LoVo (cell line): ENCODE measurements at regions not wholly inside any gene's neighbourhood (a gene's known extent, or its start where the extent isn't known, plus 50 kb on each side); places are given as distances from the start of the nearest gene placed in this dataset.

Source experiments
- DNase-seq: peaks from one replicate; pipeline ENCODE4 v3.0.0-alpha.2; 2016; ENCODE audit warnings: low spot score

GRCh38 chr5:67297376-67297775, 100.8 kb upstream of the CD180 start:
- no peak for DNase-seq

DNA sequence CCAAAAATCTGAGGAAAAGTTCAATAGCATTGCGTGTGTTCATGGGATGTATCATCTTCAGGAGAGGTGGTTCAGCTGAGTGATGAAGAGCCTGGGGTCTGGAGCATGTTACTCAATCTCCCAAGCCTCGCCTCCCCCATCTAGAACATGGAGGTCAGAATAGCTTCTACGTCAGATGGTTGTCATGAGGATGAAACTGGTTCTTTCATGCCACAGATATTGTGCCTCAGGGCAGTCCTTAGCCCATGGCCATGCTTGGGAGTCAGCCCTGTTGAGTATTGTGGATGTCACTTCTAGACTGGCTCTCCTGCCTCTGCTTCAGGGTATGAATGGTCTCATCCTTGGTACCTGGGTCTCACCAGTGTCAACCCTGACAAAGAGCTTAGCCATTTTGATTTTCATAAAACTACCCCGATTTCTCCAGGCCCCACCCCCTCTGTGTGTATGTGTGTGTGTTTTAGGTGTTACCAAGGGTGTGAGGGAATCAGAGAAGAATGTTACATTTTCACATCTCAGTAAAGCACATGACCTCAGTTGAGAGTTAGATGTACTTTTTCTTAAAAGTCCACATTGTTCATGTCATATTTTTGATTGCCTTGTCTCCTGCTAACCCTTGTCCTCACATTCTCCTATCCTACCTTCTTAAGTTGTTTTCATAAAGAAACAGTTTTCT, 97.8 kb upstream of the CD180 start:
- DNase-seq: no peak

DNA sequence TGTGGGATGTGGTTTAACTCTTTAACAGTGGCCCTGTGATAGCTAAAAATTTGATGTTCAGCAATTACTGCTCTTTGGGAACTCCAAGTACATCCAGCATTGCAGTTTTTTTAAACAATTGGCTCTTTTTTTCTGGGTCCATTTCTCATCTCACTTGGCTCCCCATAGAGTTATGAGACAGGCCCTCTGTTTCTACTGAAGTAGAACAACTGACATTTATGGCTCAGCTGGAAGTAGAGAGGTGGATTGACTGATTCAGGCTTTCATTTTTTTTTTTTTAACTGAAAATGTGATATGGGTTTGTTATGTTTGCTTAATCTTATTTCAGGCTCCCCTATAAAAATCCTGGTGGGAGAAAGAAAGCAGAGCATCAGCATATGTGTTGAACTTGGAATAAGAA, 96.6 kb upstream of the CD180 start:
- DNase-seq: no peak

DNA sequence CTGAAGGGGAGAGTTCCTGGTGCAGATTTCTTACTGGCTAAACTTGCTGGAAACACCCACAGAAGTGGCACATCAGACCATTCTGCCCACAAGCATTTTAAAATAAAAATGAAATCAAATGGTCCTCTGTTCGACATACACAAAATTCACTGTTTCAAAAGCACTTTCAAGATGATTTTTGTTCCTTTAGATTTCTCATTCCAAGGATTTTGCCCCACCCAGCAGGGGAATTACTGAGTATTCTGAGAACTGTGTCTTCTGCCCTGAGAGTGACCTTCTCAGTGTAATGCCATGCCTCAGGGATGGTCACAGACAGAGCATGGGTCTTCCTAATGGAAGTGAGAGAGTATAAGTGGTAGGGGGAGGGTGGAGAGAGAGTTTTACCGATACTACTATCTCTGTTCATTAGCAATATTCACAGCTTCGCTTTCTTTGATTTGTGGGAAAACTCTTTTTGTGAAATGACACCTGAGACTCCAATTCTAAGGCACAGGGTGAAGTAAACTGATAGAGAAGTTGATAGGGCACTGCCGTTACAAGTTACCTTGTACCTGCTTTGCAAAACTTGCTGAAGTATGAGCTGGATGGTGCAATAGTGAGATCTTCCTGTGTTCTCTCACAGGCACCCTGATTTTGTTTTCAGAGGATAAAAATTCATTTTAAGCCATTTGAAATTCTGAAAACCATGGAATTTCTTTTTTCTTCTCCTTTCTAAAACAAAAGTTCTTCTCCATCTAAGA, 95.8 kb upstream of the CD180 start:
- DNase-seq: no peak

DNA sequence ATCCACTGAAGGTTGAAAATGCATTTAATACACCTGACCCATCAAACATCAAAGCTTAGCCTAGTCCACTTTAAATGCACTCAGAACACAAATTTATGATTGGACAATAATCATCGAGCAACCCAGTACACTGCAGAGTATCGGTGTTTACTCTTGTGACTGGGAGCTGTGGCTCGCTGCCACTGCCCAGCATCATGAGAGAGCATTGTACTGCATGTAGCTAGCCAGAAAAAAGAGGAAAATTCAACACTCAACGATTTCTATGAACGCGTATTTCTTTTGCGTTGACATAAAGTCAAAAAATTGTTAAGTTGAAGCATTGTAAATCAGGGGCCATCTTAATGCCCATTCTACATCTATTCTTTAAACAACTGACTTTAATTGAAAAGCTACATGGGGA, 95.1 kb upstream of the CD180 start:
- DNase-seq: no peak

- DNase-seq: no peak
These were observed 94.5 kb upstream of the CD180 start for GRCh38 chr5:67291066-67291465.

- no peak for DNase-seq
These were observed 94.1 kb upstream of the CD180 start for GRCh38 chr5:67290655-67291054.

DNA sequence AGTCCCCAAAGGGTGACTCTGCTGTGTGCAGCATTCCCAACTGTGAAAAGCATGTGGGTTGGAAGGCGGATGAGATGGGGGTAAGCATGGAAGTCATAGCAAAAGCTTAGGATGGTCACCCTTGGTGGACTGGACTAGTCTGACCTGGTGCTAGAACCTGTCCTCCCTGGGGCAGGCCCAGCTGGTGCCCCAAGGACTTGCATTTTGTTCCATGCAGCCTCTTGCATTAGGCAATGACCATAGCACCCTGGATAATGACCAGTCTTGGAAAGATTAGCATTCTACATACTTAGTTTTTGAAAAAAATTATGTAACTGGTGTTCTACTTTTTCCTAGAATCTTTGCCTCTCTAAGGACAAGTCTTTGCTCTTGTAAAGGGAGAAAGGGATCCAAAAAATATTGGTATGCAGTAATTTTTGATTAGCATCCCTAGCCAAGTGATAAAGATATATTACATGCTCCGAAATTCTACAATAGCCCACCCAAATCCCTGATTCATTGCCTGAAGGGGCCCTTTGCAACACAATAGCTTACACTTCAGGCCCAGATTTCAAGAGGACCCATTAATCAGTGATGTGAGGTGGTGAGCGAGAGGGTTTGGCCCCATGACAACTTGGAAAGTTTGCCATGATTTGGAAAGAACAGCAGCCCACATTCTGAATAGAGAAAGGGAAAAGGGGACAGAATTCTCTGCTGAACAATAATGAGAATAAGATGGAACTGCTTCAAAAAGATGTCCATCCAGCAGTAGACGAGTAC, 93.3 kb upstream of the CD180 start:
- DNase-seq: no peak

- no peak for DNase-seq
These were observed 91.1 kb upstream of the CD180 start for GRCh38 chr5:67287510-67288268.

DNA sequence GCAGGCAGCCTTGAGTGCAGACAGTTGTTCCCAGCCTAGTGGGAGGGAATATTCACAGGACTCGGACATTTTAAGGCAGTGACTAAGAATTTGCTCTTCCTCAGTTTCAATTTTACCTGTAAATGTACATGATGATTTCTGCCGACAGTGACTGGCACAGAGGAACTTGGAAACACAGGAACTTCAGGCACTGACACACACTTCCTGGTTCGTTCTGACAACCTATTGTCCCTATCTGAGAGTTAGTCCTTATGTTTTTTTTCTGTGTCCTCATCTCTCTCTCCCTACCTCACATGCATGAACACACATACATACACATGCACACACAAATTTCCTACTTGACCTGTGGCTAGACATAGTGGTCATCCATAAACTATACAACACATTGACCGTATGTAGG, 89.4 kb upstream of the CD180 start:
- DNase-seq: no peak

DNA sequence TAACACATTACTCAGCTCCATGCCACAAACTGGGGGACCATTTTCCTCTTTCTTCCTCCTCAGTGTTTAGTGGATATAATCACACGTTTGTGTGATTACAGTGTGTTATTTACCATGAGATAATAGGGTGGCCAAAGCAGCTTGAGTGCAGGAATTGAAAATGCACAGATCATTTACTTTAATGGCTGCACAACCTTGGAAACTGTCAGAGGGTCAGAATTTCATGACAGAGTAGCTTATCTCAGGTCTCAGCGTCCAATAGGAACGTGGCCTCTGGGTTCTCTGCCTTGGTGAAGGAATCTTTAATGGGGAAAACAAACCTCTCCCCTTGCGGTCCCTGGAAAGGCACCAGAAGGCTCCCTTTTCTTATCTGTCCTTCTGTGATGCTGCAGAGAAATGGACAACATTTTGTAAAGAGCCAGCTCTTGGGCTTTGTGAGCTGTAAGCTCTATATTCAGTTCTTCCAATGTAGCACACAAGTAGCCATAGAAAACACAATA, 87.4 kb upstream of the CD180 start:
- DNase-seq: no peak

DNA sequence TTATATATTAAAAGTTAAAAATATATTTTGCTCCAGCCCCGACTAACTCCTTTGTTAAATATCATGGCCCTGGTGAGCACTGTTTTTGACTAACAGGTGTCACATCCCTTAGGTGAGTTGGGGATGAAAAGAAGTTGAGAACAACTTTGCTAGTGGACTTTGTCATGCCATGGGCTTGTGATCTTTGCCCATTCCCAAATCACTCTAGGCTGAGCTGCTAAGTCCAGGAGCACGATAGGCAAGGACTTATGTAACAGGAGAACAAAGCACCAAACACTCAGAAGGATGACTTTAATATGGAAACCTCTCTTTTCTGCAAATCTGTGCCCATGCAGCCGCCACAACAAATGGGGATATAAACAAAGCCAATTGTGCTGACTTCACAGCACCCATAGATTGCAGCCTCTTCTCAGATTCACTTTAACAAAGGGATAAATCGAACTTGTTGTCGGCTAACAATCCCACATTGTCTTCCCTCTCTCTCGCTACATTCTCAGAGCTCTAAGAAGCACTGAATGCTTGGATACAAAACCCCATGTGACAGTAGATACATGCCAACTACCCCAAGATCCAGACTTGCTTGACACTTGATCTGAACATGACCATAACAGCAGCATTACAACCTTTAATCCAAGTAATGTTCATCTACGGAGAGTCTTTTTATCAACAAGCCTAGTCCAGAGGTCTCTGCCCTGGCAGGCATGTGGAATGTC, 86.8 kb upstream of the CD180 start:
- no peak for DNase-seq

GRCh38 chr5:67281874-67282273, 85.3 kb upstream of the CD180 start:
- DNase-seq: no peak

- no peak for DNase-seq
These were observed 77.2 kb upstream of the CD180 start for GRCh38 chr5:67273689-67274356.

DNA sequence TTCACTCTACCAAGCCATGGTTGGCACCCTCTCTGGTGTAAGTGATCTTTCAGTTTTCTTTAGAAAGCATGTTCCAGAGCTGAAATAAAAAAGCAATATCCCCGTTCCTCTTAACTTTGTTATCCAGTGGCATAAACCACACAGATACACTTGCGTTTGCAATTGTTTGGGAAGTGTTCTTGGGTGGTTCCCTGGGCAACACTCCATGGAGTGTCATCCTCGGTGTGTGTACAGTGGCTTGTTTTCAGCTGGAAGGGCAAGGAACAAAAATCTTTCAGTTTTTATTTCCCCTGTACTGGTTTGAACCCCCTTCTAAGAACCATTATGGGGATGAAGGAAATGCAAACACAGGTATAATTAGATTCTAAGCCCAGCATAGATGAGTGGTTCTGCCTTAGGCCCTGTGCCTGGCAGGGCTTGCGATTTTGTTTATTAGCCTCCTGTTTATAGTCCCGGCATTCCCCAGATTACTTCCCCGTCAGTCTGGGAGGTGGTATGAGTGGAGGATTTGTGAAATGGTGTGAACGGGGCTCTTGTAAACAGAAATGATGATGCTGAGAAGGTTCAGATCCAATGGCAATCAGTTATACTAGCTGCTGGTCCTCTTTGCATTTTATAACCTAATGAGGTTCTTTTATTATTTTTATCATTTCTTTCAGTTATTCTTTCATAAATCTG, 76.0 kb upstream of the CD180 start:
- no peak for DNase-seq

GRCh38 chr5:67268231-67269021, 71.8 kb upstream of the CD180 start:
- DNase-seq: peak; percentile 26

DNA sequence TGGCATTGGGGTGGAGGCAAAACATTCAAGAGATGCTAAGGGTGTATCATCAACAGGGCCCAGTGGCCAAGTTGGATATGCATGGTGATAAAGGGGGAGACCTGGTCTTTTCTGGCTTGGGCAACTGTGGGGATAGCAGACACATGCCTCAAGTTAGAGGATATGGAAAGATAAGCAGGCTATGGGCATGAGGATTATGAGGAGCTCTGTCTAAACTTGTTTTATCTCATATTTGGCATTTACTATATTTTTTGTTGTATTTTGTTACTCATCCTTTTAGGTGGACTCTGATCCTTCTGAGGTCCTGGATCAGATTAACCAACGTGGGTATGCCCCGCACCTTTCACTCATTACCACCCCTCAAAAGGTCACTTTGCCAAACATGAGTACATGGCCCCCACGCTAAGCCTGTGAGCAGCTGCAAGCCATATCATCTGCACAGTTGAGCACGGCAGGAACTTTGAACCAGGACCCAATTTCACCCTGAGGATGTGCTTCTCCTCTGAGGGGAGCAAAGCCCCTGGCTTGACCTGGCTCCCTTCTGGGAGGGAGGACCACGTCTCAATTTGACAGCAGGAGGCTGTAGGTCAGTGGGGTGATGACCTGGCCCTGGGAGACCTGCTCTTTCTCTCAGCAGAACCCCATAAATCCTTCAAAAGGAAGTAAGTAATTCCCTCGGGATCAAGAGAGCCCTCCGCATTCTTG, 71.1 kb upstream of the CD180 start:
- DNase-seq: no peak

DNA sequence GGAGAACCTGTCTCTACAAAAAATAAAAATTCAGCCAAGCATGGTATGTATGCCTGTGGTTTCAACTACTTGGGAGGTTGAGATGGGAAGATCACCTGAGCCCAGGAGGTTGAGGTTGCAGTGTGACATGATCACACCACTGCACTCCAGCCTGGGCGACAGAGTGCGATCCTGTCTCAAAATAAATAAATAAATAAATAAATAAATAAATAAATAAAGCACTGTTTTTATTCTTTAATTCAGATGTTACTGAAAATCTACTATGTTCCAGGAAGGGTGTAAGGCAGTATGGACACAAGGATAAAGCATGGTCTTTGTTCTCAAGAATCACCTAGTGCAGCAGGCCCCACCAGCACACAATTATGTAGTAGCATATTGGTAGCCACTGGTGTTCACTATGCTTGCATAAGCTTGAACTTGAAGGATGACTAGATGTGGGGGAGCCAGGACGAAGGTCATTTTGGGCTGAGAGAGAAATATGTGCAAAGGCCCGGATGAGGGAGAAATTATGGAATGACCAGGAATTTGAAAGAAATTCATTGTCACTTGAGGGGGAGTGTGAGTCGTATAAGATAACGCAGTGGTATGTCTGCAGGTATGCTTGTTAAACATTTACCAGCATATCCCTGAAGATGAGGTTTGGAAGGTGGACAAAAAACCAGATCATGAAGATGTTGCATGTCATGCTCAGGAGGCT, 70.2 kb upstream of the CD180 start:
- no peak for DNase-seq
